HG02840 (cell line): ENCODE measurements at regions not wholly inside any gene's neighbourhood (a gene's known extent, or its start where the extent isn't known, plus 50 kb on each side); places are given as distances from the start of the nearest gene placed in this dataset.

Experiments
- ATAC-seq: cut with Tn5 transposase; IDR thresholded peaks from one replicate; pipeline ENCODE4 v1.9.1; 2021; ENCODE audit warnings: mild to moderate bottlenecking, moderate library complexity, moderate number of reproducible peaks; ENCODE audit not compliant: unreplicated experiment, low FRiP score

GRCh38 chr4:96164814-96165351, 325.0 kb downstream of the PDHA2 start:
- ATAC-seq: no peak

- no peak for ATAC-seq
Observed at GRCh38 chr4:96166806-96167205, 326.9 kb downstream of the PDHA2 start.

- no peak for ATAC-seq
Observed at GRCh38 chr4:96170198-96170597, 330.3 kb downstream of the PDHA2 start.

- no peak for ATAC-seq
Observed at GRCh38 chr4:96173756-96174155, 333.9 kb downstream of the PDHA2 start.

GRCh38 chr4:96175871-96176270, 336.0 kb downstream of the PDHA2 start:
- ATAC-seq: no peak

- no peak for ATAC-seq
Observed at GRCh38 chr4:96183611-96184010, 343.7 kb downstream of the PDHA2 start.

- no peak for ATAC-seq
Observed at GRCh38 chr4:96186593-96186992, 346.7 kb downstream of the PDHA2 start.

- no peak for ATAC-seq
Observed at GRCh38 chr4:96189761-96190160, 349.9 kb downstream of the PDHA2 start.

GRCh38 chr4:96193061-96193460, 353.2 kb downstream of the PDHA2 start:
- no peak for ATAC-seq

GRCh38 chr4:96194993-96195392, 355.1 kb downstream of the PDHA2 start:
- ATAC-seq: no peak

GRCh38 chr4:96205143-96205936, 365.4 kb downstream of the PDHA2 start:
- ATAC-seq: no peak

GRCh38 chr4:96227515-96227914, 387.6 kb downstream of the PDHA2 start:
- ATAC-seq: no peak

- ATAC-seq: no peak
Observed at GRCh38 chr4:96228463-96228862, 388.6 kb downstream of the PDHA2 start.

- no peak for ATAC-seq
Observed at GRCh38 chr4:96240041-96240440, 400.1 kb downstream of the PDHA2 start.

GRCh38 chr4:96241819-96242218, 401.9 kb downstream of the PDHA2 start:
- no peak for ATAC-seq

- ATAC-seq: no peak
Observed at GRCh38 chr4:96247096-96247495, 407.2 kb downstream of the PDHA2 start.

- no peak for ATAC-seq
Observed at GRCh38 chr4:96248225-96248624, 408.3 kb downstream of the PDHA2 start.

GRCh38 chr4:96260064-96260682, 420.3 kb downstream of the PDHA2 start:
- ATAC-seq: no peak

- ATAC-seq: no peak
Observed at GRCh38 chr4:96262057-96262456, 422.2 kb downstream of the PDHA2 start.

- ATAC-seq: no peak
Observed at GRCh38 chr4:96263291-96263690, 423.4 kb downstream of the PDHA2 start.

- ATAC-seq: no peak
Observed at GRCh38 chr4:96264941-96265463, 425.1 kb downstream of the PDHA2 start.

- no peak for ATAC-seq
Observed at GRCh38 chr4:96293806-96294205, 453.9 kb downstream of the PDHA2 start.
